Activated CD4-positive, alpha-beta T cell treated with anti-CD3 and anti-CD28 coated beads for 48 hours (primary cell): ENCODE measurements at regions not wholly inside any gene's neighbourhood (a gene's known extent, or its start where the extent isn't known, plus 50 kb on each side); places are given as distances from the start of the nearest gene placed in this dataset.

Experiments
- DNase-seq: peaks from one replicate; pipeline ENCODE4 v3.0.0-alpha.2; 2020

DNA sequence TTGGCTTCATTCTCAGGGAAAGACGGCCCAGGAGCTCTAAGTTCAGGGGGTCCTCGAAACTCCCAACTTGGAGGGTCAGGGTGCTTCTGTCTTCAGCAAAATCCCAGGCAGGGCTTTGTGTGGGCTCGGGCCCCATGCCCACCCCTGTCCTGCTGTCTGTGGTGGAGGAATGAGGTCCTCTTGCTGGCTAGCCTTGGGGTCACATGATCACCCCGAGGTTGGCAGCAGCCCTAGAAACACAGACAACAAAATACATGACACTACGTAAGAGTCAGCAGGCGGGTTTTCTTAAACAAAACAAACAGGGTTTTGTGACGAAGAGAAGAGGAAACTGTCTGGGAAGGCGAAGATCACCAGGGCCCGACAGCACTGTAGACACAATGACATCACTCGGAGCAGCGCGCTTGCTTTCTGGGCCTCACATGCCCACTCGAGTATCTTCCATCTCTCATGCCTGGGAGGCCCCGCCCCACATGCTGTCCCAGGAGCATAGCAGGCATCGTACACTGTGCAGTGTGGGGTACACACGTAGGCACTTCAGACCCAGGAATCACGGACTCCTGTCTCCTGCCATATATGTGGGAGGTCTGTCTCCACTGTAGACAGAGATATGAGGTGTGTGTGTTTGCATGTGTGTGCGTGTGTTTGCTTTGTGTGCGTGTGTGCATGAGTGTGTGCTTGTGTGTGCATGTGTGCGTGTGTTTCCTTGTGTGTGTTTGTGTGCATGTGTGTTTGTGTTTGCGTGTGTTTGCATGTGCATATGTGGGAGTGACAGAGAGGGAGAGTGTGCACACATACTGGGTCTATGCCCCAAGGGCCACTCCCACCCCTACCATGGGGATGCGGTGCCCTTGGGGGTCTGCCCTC, 94.7 kb downstream of the SIK1 start:
- DNase-seq = no peak

DNA sequence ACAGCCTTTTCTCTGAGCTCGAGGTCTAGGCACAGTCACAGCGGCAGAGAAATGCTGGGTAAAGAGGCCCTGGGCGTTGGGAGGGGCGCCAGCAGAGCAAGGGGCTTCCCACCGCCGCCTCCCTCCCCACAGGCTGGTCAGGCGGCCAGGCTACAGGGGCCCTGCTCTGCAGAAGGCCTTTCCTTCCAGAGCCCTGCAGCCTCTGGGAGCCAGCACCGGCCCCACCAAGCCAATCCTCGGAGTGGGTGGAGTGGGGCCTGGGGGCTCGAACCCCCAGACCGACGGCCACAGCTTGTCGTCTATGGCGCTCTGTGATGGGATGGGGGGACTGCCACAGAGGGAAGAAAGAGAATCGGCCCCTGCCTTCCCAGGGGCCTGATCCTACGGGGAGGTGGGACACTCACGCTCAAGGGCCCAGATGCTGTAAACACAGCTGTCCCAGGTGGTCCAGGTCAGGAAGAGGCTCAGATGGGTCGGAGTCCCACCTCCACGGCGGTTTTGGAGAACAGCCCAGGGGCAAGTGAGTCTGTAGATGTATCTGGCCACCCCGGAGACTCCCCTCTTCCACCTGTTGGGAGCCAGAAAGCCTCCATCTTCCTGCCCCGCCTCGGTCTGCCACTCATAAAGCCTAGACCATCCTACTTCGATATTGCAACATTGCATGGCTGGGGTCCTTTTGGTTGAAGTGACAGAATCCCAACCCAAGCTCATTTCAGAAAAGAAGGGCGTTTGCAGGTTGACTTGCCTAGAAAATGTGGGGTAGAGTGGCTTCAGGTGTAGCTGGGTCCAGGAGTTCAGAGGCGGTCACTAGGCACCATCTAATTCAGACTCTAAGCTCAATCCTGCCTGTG, 95.6 kb downstream of the SIK1 start:
- DNase-seq = no peak

DNA sequence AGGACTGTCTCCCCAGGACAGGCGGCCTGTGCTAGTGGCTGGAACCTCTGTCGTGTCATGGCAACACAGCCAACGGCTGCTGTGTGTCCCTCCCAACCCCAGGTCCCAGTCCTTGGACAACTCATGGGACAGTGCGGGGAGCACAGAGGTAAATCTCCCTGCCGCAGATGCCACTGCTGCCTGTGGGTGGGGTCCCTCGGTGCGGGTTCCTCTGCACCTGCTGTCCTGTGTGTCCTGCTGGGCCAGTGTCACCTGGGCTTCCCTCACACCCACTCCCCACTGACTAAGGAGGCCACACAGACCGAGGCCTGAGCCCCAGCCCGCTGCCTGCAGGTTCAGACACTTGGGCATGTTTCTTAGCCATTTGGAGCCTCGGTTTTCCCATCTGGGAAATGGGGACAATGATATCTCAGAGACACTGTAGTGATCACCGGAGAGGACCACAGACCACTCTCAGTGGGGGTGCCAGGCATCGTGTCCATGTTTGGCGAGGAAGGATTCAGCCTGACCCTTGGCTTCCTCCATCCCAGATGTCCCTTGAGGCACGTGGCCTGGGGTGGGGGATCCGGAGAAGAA, 96.5 kb downstream of the SIK1 start:
- no peak for DNase-seq

DNA sequence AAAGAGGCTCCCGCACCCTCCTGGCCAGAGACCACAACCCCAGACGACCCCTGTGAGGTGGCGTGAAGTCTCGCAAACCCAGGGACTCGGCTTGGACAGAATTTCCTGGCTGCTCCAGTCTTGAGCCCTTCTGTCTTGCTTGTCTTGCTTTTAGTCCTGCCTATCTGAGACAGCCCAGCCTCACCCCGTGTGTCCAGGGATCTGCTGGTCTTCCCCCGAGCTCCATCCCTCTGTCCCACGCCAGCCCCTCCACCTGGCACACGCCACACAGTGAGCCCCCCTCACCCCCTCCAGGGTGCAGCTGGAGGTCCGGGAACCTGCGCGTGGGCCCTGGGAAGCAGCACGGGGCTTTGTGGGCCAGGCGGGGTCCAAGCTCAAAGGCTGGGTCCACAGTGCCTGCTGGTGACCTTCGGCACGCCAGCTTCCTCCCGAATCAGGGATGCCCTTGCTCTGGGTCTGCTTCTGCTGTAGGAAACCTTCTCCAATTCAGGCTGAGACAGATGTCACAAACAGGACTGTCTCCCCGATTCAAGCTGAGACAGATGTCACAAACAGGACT, 97.1 kb downstream of the SIK1 start:
- DNase-seq = no peak

DNA sequence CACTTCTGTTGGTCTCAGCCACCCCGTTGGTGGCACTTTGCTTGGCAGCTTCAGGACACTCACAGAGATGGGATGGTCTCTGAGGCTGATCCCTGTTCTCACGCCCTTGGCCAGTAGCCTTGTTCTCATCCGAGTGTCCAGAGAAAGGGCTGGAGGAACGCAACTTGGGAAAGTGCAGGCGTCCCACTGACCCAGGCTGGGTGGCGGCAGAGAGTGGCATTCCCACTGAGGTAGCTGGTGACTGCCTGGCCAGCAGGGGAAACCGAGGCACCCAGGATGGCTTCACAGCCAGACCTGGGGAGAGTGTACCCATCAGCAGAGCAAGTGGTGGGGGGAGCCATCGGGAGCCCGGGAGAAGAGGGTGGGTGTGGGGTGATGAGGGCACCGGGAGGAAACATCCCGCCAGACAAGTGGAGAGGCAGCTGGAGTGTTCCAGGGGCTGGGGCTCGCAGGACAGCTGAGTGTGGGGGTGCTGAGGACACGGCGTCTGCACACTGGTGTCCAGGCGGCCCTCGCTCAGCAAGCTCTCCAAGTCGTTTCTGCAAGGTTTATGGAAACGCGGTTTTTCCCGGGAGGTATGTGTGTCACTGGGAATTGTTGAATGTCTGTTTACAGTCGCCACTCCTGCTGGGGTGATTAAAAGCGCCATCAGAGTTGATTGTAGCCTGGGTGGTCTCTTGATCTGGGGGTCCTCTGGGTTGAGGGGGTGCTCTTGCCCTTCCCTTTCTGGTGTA, 97.8 kb downstream of the SIK1 start:
- DNase-seq = no peak

GRCh38 chr21:43328185-43328957, 98.6 kb downstream of the SIK1 start:
- no peak for DNase-seq

- DNase-seq = peak; percentile 11
Measured at GRCh38 chr21:43325968-43326715, 100.8 kb downstream of the SIK1 start.

GRCh38 chr21:43325036-43325435, 101.9 kb downstream of the SIK1 start:
- DNase-seq = no peak

- no peak for DNase-seq
Measured at GRCh38 chr21:43324596-43324995, 102.3 kb downstream of the SIK1 start.

GRCh38 chr21:43323244-43324005, 103.5 kb downstream of the SIK1 start:
- DNase-seq = no peak

DNA sequence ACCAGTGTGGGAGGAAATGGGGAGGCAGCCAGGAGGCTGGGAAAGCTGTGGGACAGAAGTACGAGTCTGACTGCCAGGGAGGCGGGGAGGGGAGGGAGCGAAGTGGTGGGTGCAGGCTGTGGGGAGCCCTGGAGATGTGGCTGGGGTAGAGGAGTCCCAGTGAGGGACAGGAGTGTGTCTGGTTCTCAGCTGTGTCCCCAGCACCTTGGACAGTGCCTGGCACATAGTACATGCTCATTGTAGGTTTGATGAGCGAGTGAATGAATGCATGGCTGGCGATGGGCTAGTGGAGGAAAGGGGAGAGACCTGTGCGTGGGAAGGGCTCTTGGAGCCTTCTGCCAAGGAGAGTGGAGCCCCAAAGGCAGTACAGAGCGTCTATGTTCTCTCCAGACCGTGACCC, 104.1 kb downstream of the SIK1 start:
- DNase-seq = peak; percentile 9

- DNase-seq = no peak
Measured at GRCh38 chr21:43322311-43322710, 104.6 kb downstream of the SIK1 start.

GRCh38 chr21:43321611-43322010, 105.3 kb downstream of the SIK1 start:
- no peak for DNase-seq

DNA sequence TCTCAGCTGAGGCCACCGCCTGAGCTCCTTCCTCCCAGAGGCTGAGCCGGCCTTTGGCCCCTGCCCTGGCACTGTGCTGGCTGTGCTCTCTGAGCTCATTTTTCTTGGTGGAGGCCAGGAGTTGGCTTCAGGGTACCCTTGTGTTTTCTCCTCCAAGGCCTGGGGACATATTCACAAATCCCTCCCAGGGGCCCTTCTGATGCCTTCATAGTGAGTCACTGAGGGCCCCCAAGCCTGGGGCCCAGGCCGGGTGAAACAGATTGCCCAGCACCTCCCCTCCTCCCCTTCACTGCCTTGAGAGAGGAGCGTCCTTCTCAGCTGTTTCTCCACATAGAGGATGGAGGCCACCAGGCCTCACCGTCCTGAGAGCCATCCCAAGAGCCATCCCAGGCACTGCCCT, 105.8 kb downstream of the SIK1 start:
- no peak for DNase-seq

GRCh38 chr21:43320526-43320925, 106.4 kb downstream of the SIK1 start:
- DNase-seq = no peak

GRCh38 chr21:43318841-43319781, 107.8 kb downstream of the SIK1 start:
- DNase-seq = no peak

GRCh38 chr21:43318368-43318767, 108.6 kb downstream of the SIK1 start:
- DNase-seq = no peak

DNA sequence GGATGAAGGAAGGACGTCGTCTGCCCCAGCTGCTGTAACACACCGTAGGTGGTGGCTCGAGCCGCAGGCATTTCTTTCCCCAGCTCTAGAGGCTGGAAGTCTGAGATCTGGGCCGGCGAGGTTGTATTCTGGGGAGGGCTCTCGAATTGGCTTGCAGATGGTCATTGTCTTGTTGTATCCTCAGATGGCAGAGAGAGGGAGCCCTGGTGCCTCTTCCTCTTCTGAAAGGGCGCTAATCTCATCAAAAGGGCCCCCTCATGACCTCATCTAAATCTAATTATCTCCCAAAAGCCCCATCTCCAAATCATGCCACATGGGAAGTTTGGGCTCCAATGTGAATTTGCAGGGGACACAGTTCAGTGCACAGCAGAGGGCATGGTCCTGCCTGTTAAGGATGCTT, 109.0 kb downstream of the SIK1 start:
- no peak for DNase-seq

DNA sequence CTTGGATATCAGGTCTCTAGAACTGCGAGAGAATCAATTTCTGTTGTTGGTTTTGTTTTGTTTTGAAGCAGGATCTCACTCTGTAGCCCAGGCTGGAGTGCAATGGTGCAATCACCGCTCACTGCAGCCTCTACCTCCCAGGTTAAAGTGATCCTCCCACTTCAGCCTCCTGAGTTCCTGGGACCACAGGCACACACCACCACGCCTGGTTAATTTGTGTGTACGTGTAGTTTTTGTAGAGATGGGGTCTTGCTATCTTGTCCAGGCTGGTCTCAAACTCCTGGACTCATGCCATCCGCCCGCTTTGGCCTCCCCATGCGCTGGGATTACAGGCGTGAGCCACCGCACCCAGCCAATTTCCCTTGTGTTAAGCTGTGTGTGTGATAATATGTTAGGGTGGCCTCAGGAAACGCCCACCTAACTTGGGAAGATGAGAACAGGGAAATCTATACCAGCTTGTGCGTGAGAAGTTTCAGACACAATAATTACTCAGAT, 109.6 kb downstream of the SIK1 start:
- DNase-seq = no peak
